HPDE6-E6E7 (cell line): ENCODE measurements at regions not wholly inside any gene's neighbourhood (a gene's known extent, or its start where the extent isn't known, plus 50 kb on each side); places are given as distances from the start of the nearest gene placed in this dataset.

Source experiments
- DNase-seq: peaks from one replicate; pipeline ENCODE4 v3.0.0; 2011; ENCODE audit warnings: missing footprints; ENCODE audit errors: extremely low spot score

DNA sequence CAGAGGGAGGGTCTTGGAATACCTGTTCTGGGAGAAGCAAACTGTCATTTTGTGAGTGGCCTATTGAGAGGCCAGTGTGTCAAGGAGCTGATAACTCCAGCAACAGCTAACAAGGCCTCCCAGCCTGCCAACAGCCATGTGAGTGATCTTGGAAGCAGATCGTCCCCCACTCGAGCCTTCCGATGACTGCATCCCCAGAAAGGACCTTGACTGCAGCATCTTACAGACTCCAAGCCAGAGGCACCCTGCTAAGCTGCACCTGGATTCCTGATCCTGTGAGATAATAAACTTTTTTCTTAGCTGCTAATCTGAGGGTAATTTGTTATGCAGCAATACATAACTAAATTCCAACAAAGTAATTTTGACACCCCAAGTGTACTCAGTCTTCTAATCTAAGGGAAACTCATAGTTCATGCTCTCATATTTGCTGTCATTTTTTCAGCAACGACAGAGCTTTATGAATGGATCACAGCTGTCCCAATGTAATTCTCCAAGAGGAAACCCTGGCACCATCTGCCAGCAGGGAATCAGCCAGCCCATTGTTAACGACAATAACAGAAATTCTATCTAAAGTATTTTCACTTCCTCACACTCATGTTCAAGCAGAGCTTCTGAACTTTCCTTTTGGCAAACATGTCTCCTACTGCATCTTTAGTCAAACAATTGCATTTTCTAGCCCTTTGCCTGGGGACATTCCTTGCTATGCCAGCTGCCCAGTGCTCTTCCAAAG is 470.2 kb upstream of the BTBD3 start:
- DNase-seq = no peak

DNA sequence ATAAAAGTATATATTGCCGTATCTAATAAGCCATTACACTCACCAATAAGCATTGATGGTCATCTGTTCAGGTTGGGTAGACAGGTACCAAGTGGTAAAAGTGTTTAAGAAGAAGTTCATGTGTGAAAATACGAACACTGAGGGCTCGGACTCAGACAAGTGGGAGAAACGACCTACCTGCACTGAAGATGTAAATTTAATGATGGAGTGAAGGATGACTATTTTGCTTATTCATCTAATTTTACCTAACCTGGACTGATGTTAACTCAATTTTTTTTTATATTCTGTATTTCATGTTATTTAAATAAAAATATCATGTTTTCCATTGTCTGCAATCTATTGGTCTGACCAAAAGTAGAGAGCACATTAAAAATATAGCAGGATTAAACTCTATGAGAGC is 469.1 kb upstream of the BTBD3 start:
- no peak for DNase-seq

DNA sequence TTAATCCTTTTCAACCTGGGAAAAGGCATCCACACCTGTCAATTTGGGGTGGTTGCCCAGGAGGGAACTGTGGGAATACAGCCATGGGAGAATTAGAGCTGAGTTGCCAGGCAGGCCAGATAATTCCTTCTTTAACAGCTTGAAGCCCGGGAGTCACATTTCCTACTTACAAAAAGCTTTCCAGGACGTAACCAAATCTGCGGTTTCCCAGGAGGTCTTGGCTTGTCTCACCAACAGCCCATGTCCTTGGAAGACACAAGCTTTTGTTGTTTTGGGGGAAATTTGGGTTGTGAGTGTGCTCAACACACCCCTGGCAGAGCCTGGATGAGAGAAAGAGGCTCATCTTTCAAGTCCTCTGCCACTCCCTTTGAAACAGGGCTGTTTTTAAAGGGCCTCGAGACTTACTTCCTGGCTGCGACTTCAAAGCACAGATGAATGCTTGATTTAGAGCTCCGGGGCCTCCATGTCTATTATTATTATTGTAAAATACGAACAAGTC is 465.9 kb upstream of the BTBD3 start:
- no peak for DNase-seq

DNA sequence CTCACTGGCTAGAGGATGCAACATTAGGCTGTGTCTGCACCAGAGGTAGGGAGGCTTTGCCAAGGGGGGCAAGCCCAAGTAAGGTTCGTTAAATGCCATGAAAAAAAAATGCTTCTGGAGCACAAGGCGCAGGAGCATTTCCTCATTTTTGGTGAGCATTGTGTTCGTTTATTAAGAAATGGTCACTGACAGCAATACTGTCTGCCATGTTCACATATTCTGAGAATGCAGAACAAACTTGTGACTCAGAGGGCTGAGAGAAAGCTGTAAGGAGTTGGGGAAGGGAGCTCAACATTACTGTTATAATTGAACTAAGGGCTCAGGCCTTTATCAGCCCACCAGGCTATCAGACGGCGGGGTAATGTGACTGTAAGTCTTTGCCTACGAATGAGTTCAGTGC is 465.4 kb upstream of the BTBD3 start:
- no peak for DNase-seq

GRCh38 chr20:11453430-11453829 is 464.3 kb upstream of the BTBD3 start:
- DNase-seq = peak; percentile 58

GRCh38 chr20:11454966-11455799 is 462.5 kb upstream of the BTBD3 start:
- peak; percentile 50 for DNase-seq

GRCh38 chr20:11457488-11457887 is 460.2 kb upstream of the BTBD3 start:
- DNase-seq = no peak

DNA sequence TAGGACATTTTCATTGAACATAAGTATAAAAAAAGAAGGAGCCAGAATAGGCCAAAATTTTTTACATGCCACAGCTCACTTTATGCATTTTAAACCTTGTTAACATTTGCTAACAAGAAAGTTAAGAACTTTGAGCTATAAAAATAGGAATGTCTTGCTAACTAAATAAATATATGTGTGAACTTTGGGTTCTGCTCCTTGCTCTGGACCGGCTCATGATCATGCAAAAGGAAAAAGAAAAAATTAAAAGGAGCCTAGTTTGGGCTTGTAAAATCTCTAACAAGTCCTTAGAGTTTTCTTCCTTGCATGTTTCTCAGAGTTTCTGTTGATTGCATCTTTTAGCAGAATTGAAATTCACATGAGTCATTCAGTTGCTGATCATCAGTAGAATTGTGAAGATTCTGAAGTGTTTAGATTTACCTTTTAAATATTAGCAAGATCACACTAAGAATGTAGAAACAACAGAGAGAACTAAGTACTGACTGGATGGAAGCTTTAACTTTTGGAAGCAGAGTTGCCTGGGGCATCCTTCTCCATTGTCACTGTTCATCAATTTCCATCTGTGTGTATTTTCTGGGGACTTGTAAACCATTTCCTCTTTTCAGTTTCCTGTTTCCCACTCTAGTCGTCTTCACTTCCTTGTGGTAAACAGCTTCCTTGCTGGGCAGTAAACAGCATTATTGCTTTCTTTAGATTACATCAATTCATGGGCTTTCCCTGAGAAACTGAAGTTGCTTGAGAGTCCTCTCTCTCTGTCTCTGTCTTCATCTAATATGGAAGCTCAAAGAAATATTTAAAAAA is 458.4 kb upstream of the BTBD3 start:
- DNase-seq = no peak

DNA sequence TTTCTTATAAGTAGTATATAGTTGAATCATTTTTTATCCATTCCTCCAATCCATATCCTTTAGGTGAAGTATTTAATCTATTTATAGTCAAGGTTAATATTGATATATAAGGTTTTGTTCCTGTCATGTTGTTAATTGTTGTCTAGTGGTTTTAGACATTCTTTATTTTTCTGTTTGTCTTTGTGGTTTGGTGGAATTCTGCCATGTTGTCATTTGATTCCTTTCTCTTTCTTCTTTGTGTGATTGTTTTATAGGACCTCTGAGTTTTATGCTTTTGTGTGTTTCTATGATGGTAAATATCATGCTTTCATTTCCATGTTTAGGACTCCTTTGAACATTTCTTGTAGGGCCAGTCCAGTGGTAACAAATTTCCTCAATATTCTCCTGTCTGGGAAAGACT is 450.3 kb upstream of the BTBD3 start:
- DNase-seq = no peak

- no peak for DNase-seq
These were observed 448.8 kb upstream of the BTBD3 start for GRCh38 chr20:11468880-11469279.

GRCh38 chr20:11469795-11470435 is 447.8 kb upstream of the BTBD3 start:
- DNase-seq = no peak

DNA sequence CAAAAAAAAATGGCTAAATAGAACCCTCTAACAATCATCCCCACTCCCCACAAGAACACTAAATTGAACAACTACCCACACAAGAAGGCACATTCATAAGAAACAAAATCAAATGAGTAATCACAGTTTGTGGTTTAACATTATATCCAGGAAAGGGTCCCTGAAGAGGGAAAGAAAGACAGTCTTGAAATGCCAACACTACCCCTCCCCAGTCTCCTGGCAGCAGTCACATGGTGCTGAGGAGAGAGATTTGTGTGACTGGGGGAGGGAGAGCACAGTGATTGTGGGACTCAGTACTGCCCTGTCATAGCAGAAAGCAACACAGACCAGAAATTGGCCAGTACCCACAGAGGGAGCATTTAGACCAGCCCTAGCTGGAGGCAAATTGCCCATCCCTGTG is 443.7 kb upstream of the BTBD3 start:
- no peak for DNase-seq

DNA sequence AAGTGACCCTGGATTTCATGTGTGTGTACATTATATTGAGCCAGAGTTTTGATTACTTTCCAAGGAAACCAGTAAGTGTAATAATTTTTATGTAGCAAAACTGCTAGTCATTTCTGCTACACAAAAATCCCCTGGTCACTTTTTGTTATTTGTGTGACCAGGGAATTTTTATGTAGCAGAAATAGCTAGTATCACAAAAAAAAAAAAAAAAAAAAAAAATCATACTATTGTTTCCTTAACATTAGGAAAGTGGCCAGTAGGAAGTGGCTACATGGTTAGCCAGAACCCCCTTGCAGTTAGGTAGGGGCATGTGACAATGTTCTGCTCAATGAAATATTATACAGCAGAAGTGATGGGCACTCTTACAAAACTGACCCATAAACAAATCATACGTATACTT is 434.0 kb upstream of the BTBD3 start:
- no peak for DNase-seq

GRCh38 chr20:11484479-11484878 is 433.2 kb upstream of the BTBD3 start:
- DNase-seq = no peak

DNA sequence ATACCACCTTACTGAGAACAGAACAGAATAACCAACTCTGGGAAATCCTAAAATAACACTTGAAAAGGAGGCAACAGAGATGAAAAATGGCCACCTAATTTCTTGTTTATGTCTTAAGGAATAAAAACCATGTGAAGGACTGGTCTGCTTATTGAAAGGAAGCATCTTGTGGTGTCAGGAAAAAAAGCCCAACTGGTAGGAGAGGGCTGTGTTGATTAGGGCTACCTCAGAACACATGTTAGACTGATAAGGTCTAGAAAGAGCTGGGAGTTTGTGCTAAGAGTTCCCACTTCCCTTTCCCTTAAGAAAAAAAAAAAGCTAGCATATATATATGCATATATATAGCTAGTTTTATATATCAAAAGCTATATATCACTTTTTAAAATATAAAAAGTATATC is 425.3 kb upstream of the BTBD3 start:
- no peak for DNase-seq

GRCh38 chr20:11492846-11493245 is 424.8 kb upstream of the BTBD3 start:
- no peak for DNase-seq

DNA sequence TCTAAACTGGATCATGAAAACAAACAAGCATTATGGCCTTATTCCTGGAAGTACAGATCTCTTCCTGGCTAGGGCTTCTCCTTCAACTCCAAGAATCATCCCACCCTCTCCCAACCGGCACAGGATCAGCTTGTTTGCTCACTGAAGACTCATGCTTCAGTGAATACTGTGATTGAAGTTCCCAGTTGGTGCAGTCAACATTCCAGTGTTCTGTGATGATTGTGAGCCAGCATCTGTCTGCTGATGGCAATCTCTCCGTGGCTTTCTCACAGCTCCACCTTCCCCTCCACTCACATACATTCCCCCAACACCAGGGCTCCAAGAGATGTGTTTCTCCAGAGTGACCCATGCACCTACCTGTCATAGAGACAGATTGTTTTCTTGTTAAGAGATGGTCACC is 421.3 kb upstream of the BTBD3 start:
- no peak for DNase-seq

GRCh38 chr20:11497545-11497944 is 420.1 kb upstream of the BTBD3 start:
- no peak for DNase-seq

- DNase-seq = no peak
These were observed 418.5 kb upstream of the BTBD3 start for GRCh38 chr20:11499101-11499634.

- no peak for DNase-seq
These were observed 415.6 kb upstream of the BTBD3 start for GRCh38 chr20:11502061-11502460.

DNA sequence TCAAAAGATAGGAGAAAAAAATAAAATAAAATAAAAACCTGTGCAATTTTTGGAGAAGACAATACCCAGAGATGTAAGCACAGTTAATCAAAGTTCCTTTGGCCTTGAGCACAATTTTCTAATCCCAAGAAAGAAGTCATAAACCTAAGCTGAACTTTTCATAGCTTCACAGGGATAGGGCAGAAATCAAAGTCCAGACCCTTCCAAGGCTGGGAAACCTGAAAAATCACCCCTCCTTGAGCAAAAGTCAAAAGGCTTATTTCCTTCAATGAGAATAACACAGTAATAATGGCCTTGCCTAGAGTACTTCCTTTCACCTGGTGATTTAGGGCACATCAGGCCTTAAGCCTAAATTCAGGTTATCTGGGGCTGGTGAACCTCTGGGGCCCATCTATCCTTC is 415.0 kb upstream of the BTBD3 start:
- DNase-seq = no peak

GRCh38 chr20:11509776-11510175 is 407.9 kb upstream of the BTBD3 start:
- DNase-seq = no peak
